ENCODE measurements at regions not wholly inside any gene's neighbourhood (a gene's known extent, or its start where the extent isn't known, plus 50 kb on each side); places are given as distances from the start of the nearest gene placed in this dataset.
"Not testable (repeated sequence)": the region's sequence is repeated elsewhere in the genome, so short reads cannot be mapped to it uniquely, and the experiment has no call there.

GRCh38 chr9:82052081-82052480 is 63.5 kb downstream of the SPATA31D1 start:
- no peak overlapping the region for H3K4me3 ChIP-seq (ENCODE audit: low read length)
- no peaks in the 10 kb centered on the region for H3K27me3 ChIP-seq (ENCODE audit: control insufficient read depth, insufficient read depth, low read length)
- H3K36me3 ChIP-seq (ENCODE audit: control insufficient read depth, insufficient read depth, low read length): no peaks in the 10 kb centered on the region
- no peak overlapping the region for H3K9ac ChIP-seq (ENCODE audit: low read length)
- H3K27ac ChIP-seq (ENCODE audit: low read depth, low read length): no peak overlapping the region
- H3K4me1 ChIP-seq (ENCODE audit: control insufficient read depth, insufficient read depth, low read length): no peaks in the 10 kb centered on the region

- Histone ChIP-seq H3K4me1 (ENCODE audit: control insufficient read depth, insufficient read depth, low read length) (no peaks in the 10 kb centered on the region), H3K36me3 (ENCODE audit: control insufficient read depth, insufficient read depth, low read length) (no peaks in the 10 kb centered on the region), H3K27me3 (ENCODE audit: control insufficient read depth, insufficient read depth, low read length) (no peaks in the 10 kb centered on the region), H3K27ac (ENCODE audit: low read depth, low read length) (no peak overlapping the region), H3K9ac (ENCODE audit: low read length) (no peak overlapping the region), H3K4me3 (ENCODE audit: low read length) (no peak overlapping the region)
Measured at GRCh38 chr9:82054264-82055015, 65.9 kb downstream of the SPATA31D1 start.

DNA sequence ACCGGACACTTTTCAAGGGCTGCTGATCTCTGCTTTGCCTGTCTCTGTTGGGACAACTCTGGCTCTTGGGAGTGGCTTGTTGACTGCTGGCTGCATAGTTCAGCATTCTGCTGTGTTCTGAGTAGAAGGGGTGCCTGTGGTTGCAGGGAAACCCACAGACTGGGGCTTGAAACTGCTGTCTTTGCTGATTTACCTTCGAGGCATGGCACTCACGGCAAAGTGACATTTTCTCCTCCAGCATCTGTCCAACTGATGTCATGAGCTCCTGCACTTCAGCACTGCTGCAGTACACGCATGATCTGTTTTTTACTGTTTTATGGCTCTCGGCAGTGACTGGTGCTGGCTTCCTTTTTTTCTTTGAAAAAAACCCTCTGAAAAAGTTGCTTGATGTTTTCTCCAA is 69.2 kb downstream of the SPATA31D1 start:
- H3K9ac ChIP-seq (ENCODE audit: low read length): no peak overlapping the region
- no peak overlapping the region for H3K4me3 ChIP-seq (ENCODE audit: low read length)
- no peaks in the 10 kb centered on the region for H3K36me3 ChIP-seq (ENCODE audit: control insufficient read depth, insufficient read depth, low read length)
- H3K4me1 ChIP-seq (ENCODE audit: control insufficient read depth, insufficient read depth, low read length): no peaks in the 10 kb centered on the region
- no peaks in the 10 kb centered on the region for H3K27me3 ChIP-seq (ENCODE audit: control insufficient read depth, insufficient read depth, low read length)
- no peak overlapping the region for H3K27ac ChIP-seq (ENCODE audit: low read depth, low read length)

GRCh38 chr9:82061801-82062200 is 73.2 kb downstream of the SPATA31D1 start:
- not testable (repeated sequence) for H3K27ac ChIP-seq (ENCODE audit: low read depth, low read length); H3K27me3 ChIP-seq (ENCODE audit: control insufficient read depth, insufficient read depth, low read length); H3K36me3 ChIP-seq (ENCODE audit: control insufficient read depth, insufficient read depth, low read length); H3K4me3 ChIP-seq (ENCODE audit: low read length); H3K9ac ChIP-seq (ENCODE audit: low read length); H3K4me1 ChIP-seq (ENCODE audit: control insufficient read depth, insufficient read depth, low read length)

DNA sequence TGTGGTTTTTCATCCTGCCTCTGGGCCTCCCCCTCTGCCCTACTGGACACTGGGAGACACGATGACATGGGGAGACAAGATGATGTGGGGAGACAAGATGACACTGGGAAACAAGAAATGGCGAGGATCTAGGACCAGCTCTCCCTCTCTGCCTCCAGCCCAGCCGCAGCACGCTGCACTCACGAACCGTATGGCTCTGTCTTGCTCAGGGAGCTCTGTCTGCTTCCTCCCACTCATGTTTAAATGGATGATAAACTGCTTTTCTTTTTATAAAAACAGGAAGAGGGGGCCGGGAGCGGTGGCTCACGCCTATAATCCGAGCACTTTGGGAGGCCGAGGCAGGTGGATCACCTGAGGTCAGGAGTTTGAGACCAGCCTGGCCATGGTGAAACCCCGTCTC is 73.7 kb downstream of the SPATA31D1 start:
- no peaks in the 10 kb centered on the region for H3K27me3 ChIP-seq (ENCODE audit: control insufficient read depth, insufficient read depth, low read length)
- no peaks in the 10 kb centered on the region for H3K4me1 ChIP-seq (ENCODE audit: control insufficient read depth, insufficient read depth, low read length)
- no peak overlapping the region for H3K9ac ChIP-seq (ENCODE audit: low read length)
- H3K36me3 ChIP-seq (ENCODE audit: control insufficient read depth, insufficient read depth, low read length): no peaks in the 10 kb centered on the region
- no peak overlapping the region for H3K4me3 ChIP-seq (ENCODE audit: low read length)
- H3K27ac ChIP-seq (ENCODE audit: low read depth, low read length): no peak overlapping the region

- Histone ChIP-seq H3K9ac (ENCODE audit: low read length) (no peak overlapping the region), H3K27me3 (ENCODE audit: control insufficient read depth, insufficient read depth, low read length) (no peaks in the 10 kb centered on the region), H3K36me3 (ENCODE audit: control insufficient read depth, insufficient read depth, low read length) (no peaks in the 10 kb centered on the region), H3K4me3 (ENCODE audit: low read length) (no peak overlapping the region), H3K4me1 (ENCODE audit: control insufficient read depth, insufficient read depth, low read length) (no peaks in the 10 kb centered on the region), H3K27ac (ENCODE audit: low read depth, low read length) (no peak overlapping the region)
Measured at GRCh38 chr9:82073551-82074543, 85.3 kb downstream of the SPATA31D1 start.

DNA sequence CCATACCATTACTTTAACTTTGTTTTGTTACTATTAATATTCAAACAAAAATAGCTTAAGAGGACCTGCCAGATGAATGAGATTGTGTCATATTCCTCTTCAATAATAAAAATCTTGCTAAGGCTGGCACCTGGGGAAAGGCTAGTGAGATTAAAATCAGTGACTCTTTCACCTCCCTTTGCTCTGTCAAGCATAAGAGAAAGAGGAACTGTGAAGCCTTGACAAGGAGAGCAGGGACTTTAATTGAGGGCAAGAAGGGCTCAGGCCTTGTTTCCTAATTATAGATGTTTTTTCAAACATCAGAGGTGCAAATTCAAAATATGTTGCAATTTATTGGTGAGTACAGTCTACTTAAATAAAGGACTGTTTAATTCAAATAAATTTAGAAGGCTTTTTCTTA is 91.7 kb downstream of the SPATA31D1 start:
- Histone ChIP-seq H3K36me3 (ENCODE audit: control insufficient read depth, insufficient read depth, low read length) (no peaks in the 10 kb centered on the region), H3K27me3 (ENCODE audit: control insufficient read depth, insufficient read depth, low read length) (no peaks in the 10 kb centered on the region), H3K27ac (ENCODE audit: low read depth, low read length) (no peak overlapping the region), H3K4me1 (ENCODE audit: control insufficient read depth, insufficient read depth, low read length) (no peaks in the 10 kb centered on the region), H3K4me3 (ENCODE audit: low read length) (no peak overlapping the region), H3K9ac (ENCODE audit: low read length) (no peak overlapping the region)

DNA sequence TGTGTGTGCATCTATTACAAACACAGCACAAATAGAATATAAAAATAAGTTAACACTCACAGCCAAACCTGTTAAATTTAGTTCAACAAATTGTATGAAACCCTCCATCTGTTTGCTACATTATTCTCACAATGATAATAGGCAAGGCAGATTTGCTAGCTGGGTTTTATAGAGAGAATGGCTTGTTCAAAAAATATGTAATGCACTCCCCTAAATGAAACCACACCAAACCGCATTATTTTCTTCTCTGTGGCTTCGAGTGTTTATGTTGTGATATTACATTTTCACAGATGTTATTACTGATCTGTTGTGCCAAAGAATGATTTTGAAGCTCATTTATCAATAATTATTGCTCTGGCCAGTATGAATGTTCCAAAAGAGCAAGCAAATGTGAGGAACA is 92.9 kb downstream of the SPATA31D1 start:
- Histone ChIP-seq H3K9ac (ENCODE audit: low read length) (no peak overlapping the region), H3K27me3 (ENCODE audit: control insufficient read depth, insufficient read depth, low read length) (no peaks in the 10 kb centered on the region), H3K36me3 (ENCODE audit: control insufficient read depth, insufficient read depth, low read length) (no peaks in the 10 kb centered on the region), H3K27ac (ENCODE audit: low read depth, low read length) (no peak overlapping the region), H3K4me3 (ENCODE audit: low read length) (no peak overlapping the region), H3K4me1 (ENCODE audit: control insufficient read depth, insufficient read depth, low read length) (no peaks in the 10 kb centered on the region)

DNA sequence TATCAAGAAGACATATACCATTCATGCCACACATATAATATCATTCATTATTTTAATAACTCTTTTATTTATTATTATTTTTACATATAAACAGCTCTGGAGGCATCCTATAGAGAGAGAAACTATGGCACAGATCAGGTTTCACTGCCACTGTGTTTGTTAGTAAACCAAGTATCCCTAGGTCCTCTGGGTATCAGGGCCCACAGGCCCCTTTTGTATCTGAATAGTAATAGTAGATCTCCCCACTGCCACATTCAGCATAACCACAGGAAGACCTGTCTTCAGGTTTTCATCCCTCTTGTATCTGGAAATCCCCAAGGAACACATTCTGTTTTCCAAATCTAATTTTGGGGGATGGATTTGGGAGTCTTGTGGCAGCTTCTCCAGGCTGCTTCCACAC is 94.0 kb downstream of the SPATA31D1 start:
- Histone ChIP-seq H3K27ac (ENCODE audit: low read depth, low read length) (no peak overlapping the region), H3K27me3 (ENCODE audit: control insufficient read depth, insufficient read depth, low read length) (no peaks in the 10 kb centered on the region), H3K4me3 (ENCODE audit: low read length) (no peak overlapping the region), H3K4me1 (ENCODE audit: control insufficient read depth, insufficient read depth, low read length) (no peaks in the 10 kb centered on the region), H3K9ac (ENCODE audit: low read length) (no peak overlapping the region), H3K36me3 (ENCODE audit: control insufficient read depth, insufficient read depth, low read length) (no peaks in the 10 kb centered on the region)

DNA sequence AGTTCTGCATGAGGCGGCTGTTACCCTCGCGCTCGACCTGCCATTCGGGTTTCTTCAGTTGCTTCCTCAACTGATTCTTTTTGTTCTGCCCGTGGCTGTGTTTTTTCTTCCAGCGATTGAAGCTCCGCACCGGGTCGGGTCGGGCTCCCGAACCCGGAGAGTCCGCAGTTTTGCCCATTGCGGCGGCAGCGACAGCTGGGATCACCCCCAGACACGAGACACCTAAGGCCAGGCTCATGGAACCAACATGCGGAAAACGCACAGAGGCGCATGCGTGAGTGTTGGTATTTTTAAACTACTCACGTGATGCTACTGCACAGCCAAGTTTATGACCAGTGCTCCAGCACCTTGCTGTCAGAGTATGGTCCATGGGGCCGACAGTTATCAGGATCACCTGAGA is 100.0 kb downstream of the SPATA31D1 start:
- H3K4me1 ChIP-seq (ENCODE audit: control insufficient read depth, insufficient read depth, low read length): no peaks in the 10 kb centered on the region
- no peaks in the 10 kb centered on the region for H3K27me3 ChIP-seq (ENCODE audit: control insufficient read depth, insufficient read depth, low read length)
- no peak overlapping the region for H3K27ac ChIP-seq (ENCODE audit: low read depth, low read length)
- no peak overlapping the region for H3K4me3 ChIP-seq (ENCODE audit: low read length)
- no peak overlapping the region for H3K9ac ChIP-seq (ENCODE audit: low read length)
- no peaks in the 10 kb centered on the region for H3K36me3 ChIP-seq (ENCODE audit: control insufficient read depth, insufficient read depth, low read length)

- no peaks in the 10 kb centered on the region for H3K27me3 ChIP-seq (ENCODE audit: control insufficient read depth, insufficient read depth, low read length)
- no peak overlapping the region for H3K4me3 ChIP-seq (ENCODE audit: low read length)
- no peak overlapping the region for H3K27ac ChIP-seq (ENCODE audit: low read depth, low read length)
- H3K4me1 ChIP-seq (ENCODE audit: control insufficient read depth, insufficient read depth, low read length): no peaks in the 10 kb centered on the region
- no peak overlapping the region for H3K9ac ChIP-seq (ENCODE audit: low read length)
- no peaks in the 10 kb centered on the region for H3K36me3 ChIP-seq (ENCODE audit: control insufficient read depth, insufficient read depth, low read length)
Measured at GRCh38 chr9:82090046-82090445, 101.5 kb downstream of the SPATA31D1 start.

GRCh38 chr9:82091100-82091499 is 102.5 kb downstream of the SPATA31D1 start:
- Histone ChIP-seq H3K4me3 (ENCODE audit: low read length) (no peak overlapping the region), H3K27me3 (ENCODE audit: control insufficient read depth, insufficient read depth, low read length) (no peaks in the 10 kb centered on the region), H3K4me1 (ENCODE audit: control insufficient read depth, insufficient read depth, low read length) (no peaks in the 10 kb centered on the region), H3K9ac (ENCODE audit: low read length) (no peak overlapping the region), H3K27ac (ENCODE audit: low read depth, low read length) (no peak overlapping the region), H3K36me3 (ENCODE audit: control insufficient read depth, insufficient read depth, low read length) (no peaks in the 10 kb centered on the region)

Measured in rectal smooth muscle tissue (tissue), 1 donor.